LNCaP clone FGC (cell line): ENCODE measurements at regions not wholly inside any gene's neighbourhood (a gene's known extent, or its start where the extent isn't known, plus 50 kb on each side); places are given as distances from the start of the nearest gene placed in this dataset.

Experiments used
- DNase-seq: peaks from one replicate; pipeline ENCODE4 v3.0.0-alpha.2; 2011; ENCODE audit warnings: low read depth
- H3K4me3 ChIP-seq: 2 replicates; pipeline ENCODE4 v1.5.1; 2011; ENCODE audit warnings: mild to moderate bottlenecking, low read depth, low read length, control low read depth
- TF ChIP-seq, protein P1 (sequence below): IDR thresholded peaks from 2 replicates; pipeline ENCODE4 v1.5.1; 2012; ENCODE audit warnings: mild to moderate bottlenecking; ENCODE audit not compliant: control insufficient read depth, insufficient read depth; ENCODE audit errors: extremely low read depth

DNA sequence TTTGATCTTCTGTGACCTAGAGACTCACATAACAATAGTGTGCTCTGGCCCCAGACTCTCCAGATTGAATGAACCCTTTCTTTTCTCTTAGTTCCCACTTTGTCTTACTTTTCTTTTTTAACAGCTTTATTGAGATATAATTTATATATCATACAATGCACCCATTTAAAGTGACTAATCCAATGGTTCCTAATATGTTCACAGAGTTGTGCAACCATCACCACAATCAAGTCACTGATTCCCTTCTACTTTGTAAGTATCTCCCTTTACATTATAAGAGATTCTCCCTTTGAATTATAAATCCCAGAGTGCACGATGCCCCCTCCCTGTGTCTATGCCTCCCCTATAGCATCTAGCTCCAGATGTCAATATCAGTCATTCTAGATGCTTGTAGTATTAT lies 172.4 kb downstream of the HINT1 start:
- H3K4me3 ChIP-seq: no peak overlapping the region

DNA sequence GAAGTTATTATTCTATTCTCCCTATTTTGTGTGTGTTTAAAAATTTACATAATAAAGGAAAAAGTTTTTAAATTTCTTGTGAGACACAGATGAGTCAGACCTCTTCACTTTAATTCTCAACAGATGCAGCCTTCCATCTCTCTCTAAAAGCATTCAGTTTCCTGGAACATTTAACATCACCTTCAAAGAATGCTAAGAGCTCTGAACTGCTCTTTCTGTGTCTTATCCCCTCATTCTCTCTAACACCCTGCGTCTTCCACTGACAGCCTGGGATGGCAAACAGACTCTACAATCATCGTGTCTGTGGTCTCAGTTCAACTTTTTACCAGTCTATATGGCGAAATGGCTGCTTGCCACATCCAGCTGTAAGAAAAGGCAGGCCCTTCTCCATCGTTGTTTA lies 173.0 kb downstream of the HINT1 start:
- no peak for DNase-seq
- TF ChIP-seq, protein P1, sequence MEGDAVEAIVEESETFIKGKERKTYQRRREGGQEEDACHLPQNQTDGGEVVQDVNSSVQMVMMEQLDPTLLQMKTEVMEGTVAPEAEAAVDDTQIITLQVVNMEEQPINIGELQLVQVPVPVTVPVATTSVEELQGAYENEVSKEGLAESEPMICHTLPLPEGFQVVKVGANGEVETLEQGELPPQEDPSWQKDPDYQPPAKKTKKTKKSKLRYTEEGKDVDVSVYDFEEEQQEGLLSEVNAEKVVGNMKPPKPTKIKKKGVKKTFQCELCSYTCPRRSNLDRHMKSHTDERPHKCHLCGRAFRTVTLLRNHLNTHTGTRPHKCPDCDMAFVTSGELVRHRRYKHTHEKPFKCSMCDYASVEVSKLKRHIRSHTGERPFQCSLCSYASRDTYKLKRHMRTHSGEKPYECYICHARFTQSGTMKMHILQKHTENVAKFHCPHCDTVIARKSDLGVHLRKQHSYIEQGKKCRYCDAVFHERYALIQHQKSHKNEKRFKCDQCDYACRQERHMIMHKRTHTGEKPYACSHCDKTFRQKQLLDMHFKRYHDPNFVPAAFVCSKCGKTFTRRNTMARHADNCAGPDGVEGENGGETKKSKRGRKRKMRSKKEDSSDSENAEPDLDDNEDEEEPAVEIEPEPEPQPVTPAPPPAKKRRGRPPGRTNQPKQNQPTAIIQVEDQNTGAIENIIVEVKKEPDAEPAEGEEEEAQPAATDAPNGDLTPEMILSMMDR: no peak
- H3K4me3 ChIP-seq: no peak overlapping the region

More for the DNA sequence above, 172.4 kb downstream of the HINT1 start:
- no peak for DNase-seq
- TF ChIP-seq, protein P1: no peak

GRCh38 chr5:130985776-130986175 lies 179.3 kb downstream of the HINT1 start:
- peak; percentile 92 for DNase-seq
- no peak overlapping the region for H3K4me3 ChIP-seq
- TF ChIP-seq, protein P1: no peak

GRCh38 chr5:130981663-130982062 lies 183.4 kb downstream of the HINT1 start:
- DNase-seq: no peak
- TF ChIP-seq, protein P1: no peak
- H3K4me3 ChIP-seq: no peak overlapping the region

DNA sequence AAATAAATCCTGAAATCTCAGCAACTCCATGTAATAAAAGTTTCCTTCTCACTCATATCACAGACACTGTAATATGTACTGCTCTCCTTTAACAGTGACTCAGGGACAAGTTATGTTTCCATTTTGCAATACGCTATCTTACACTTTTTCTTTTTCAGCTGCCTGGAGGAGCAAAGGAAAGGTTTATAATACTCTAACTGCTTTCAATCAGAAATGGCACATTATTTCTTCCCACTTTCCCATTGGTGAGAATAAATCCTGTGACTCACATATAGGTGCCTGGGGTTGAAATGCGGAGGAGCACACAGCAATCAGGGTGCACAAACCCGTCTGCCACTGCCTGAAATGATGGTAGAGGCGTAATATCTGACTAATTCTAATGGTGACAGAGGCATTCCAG lies 186.6 kb downstream of the HINT1 start:
- H3K4me3 ChIP-seq: no peak overlapping the region
- TF ChIP-seq, protein P1: no peak
- DNase-seq: no peak

- TF ChIP-seq, protein P1: no peak
- no peak for DNase-seq
- no peak overlapping the region for H3K4me3 ChIP-seq
Observed at GRCh38 chr5:130976493-130976892, 188.6 kb downstream of the HINT1 start.

DNA sequence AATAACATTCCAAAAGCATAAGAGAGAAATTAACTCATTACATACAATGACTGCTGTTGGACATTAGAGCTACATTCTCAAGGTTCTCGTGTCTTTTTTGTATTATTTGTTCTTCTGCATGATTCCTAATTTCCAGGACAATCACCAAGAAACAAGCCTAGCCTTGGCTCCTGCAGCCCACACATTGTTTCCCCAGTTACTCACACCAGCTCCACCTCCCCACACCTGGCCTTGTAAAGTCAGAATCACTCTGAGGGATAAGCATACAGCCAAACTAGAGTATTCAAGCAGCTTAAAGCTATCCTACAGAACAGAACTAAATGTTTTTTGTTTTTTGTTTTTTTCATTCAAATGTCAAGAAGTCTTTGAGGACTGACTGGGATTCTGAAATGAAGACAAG lies 189.2 kb downstream of the HINT1 start:
- DNase-seq: no peak
- TF ChIP-seq, protein P1: no peak
- H3K4me3 ChIP-seq: no peak overlapping the region
